ENCODE measurements at regions not wholly inside any gene's neighbourhood (a gene's known extent, or its start where the extent isn't known, plus 50 kb on each side); places are given as distances from the start of the nearest gene placed in this dataset.

DNA sequence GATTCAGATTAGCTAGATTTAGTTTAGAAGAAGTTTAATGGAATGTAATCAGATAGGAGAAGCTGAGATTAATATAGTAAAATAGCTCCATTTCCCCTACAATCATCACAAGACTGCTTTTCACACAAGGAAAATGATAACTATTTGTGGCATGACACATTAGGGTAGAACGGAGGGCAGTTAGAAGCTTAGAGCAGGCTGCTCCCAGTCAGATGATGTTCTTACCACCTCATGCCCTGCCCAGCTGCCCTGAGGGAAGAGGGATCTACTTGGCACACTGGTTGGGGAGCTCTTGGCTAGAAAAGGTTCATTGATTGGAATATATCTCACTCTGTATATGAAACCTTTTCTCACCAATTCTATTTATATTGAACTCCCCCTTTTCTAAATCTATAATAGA is 180.7 kb upstream of the IL15 start:
- FAIRE-seq = no peak
- Histone ChIP-seq H3K9me1 (replicated peaks; ENCODE audit: control insufficient read depth, extremely low read depth, insufficient read depth, low read length) (no peaks in the 10 kb centered on the region), H2AFZ (ENCODE audit: low read depth, low read length) (no peak overlapping the region), H3K9ac (replicated peaks; ENCODE audit: extremely low read depth, insufficient read depth, low read length) (no peak overlapping the region), H3K9me3 (replicated peaks; ENCODE audit: control insufficient read depth, insufficient read depth, low read length) (no peaks in the 10 kb centered on the region), H3K79me2 (ENCODE audit: control insufficient read depth, insufficient read depth, low read length) (no peaks in the 10 kb centered on the region), H3K27ac (ENCODE audit: insufficient read depth, low read depth, low read length) (no peak overlapping the region), H3K4me1 (ENCODE audit: control insufficient read depth, extremely low read depth, insufficient read depth, low read length) (no peaks in the 10 kb centered on the region), H3K4me3 (replicated peaks in 1 of 3; ENCODE audit: insufficient read depth in 1 of 3, low read depth in 1 of 3, low read length in 3 of 3) (no peak overlapping the region), H3K36me3 (ENCODE audit: control insufficient read depth in 2 of 2, extremely low read depth in 1 of 2, insufficient read depth in 2 of 2, low read length in 2 of 2) (no peaks in the 10 kb centered on the region), H3K27me3 (ENCODE audit: control insufficient read depth in 2 of 2, insufficient read depth in 2 of 2, low read length in 2 of 2) (no peaks in the 10 kb centered on the region), H3K4me2 (ENCODE audit: insufficient read depth, low read length) (no peak overlapping the region), H4K20me1 (replicated peaks; ENCODE audit: control insufficient read depth, extremely low read depth, insufficient read depth, low read length) (no peaks in the 10 kb centered on the region)
- no peak for DNase-seq (ENCODE audit: low read depth, low spot score)
- TF ChIP-seq EZH2 (IDR thresholded peaks at IDR 0.05; ENCODE audit: borderline replicate concordance, low read depth, low read length, severe bottlenecking) (no peak), MYC (IDR thresholded peaks at IDR 0.05; ENCODE audit: low read depth, low read length) (no peak), FOS (IDR thresholded peaks at IDR 0.05; ENCODE audit: borderline replicate concordance, insufficient read depth, low read length) (no peak), POLR2A (IDR thresholded peaks at IDR 0.05; ENCODE audit: low read depth, low read length) (no peak), JUN (IDR thresholded peaks at IDR 0.05; ENCODE audit: borderline replicate concordance, insufficient read depth, insufficient read length, low read depth) (no peak), POLR2AphosphoS5 (IDR thresholded peaks at IDR 0.05; ENCODE audit: insufficient read depth, low read depth, low read length) (no peak), GATA2 (IDR thresholded peaks at IDR 0.05; ENCODE audit: insufficient read depth, insufficient read length, low read depth, low read length) (no peak)
- TF ChIP-seq, protein P1, sequence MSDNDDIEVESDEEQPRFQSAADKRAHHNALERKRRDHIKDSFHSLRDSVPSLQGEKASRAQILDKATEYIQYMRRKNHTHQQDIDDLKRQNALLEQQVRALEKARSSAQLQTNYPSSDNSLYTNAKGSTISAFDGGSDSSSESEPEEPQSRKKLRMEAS (IDR thresholded peaks at IDR 0.05; ENCODE audit: insufficient read depth, insufficient read length) = no peak
- TF ChIP-seq, protein P2, sequence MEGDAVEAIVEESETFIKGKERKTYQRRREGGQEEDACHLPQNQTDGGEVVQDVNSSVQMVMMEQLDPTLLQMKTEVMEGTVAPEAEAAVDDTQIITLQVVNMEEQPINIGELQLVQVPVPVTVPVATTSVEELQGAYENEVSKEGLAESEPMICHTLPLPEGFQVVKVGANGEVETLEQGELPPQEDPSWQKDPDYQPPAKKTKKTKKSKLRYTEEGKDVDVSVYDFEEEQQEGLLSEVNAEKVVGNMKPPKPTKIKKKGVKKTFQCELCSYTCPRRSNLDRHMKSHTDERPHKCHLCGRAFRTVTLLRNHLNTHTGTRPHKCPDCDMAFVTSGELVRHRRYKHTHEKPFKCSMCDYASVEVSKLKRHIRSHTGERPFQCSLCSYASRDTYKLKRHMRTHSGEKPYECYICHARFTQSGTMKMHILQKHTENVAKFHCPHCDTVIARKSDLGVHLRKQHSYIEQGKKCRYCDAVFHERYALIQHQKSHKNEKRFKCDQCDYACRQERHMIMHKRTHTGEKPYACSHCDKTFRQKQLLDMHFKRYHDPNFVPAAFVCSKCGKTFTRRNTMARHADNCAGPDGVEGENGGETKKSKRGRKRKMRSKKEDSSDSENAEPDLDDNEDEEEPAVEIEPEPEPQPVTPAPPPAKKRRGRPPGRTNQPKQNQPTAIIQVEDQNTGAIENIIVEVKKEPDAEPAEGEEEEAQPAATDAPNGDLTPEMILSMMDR (IDR thresholded peaks at IDR 0.05; ENCODE audit: extremely low read depth in 1 of 2, insufficient read depth in 1 of 2, low read depth in 1 of 2, low read length in 2 of 2) = no peak
- no TSS peak for BruUV-seq (replicated peaks)
- dilution Hi-C loops (cut with MboI; ENCODE audit: extremely low pct_ligation_motif_present, low sequenced_read_pairs) = no loop called here
- ChIA-PET POLR2A (no interaction called here), CTCF (interaction anchor here (1.2 kb wide), 1 partner anchor 12 kb away, joined by 3 read pairs; no protein-coding TSS in a partner anchor)
- intact Hi-C loops (cut with micrococcal nuclease) = no loop called here
